ENCODE measurements at regions not wholly inside any gene's neighbourhood (a gene's known extent, or its start where the extent isn't known, plus 50 kb on each side); places are given as distances from the start of the nearest gene placed in this dataset.

DNA sequence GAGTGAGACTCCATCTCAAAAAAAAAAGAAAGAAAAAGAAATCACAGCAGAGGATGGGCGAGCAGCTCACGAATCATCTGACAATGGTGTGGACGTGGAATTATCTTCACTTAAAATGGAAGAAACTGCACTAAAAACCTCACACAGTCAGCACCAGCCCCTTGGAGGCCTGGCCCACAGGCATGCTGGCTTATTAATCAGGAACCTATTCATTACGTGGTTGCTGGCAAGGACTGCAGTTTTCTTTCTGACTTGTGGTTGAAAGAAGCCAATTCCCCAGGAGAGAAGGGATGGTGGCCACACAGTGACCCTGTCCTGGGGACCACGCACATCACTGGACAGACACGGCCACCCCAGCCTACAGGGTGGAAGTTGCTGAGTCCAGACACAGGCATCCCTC lies 401.1 kb downstream of the CTTN start:
- DNase-seq (ENCODE audit: extremely low spot score): no peak
- WGBS: 73% methylated on average over 6 of the region's 6 CpGs
- no peak overlapping the region for H3K4me3 ChIP-seq (ENCODE audit: low read depth, low read length)

DNA sequence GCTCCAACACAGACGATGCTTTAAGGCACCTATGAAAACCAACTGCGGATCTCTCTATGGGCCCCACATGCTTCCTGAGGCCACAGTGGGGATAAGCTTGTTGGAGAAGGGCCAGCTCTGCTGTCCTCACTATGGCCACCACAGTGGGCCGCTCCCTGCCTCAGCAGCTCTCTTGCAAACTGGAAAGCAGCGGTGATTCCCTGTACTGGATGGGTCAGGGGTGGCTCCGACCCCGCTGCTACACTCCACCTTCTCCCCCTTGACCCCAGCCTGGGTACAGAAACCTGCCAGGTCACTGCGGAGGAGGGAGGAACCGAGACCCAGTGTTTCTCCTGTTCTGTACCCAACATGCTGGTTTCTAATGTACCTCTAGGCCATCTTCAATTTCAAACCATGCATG lies 403.9 kb downstream of the CTTN start:
- 85% methylated on average over 8 of the region's 8 CpGs for WGBS
- Histone ChIP-seq H3K27ac (ENCODE audit: low read depth) (no peak overlapping the region), H3K36me3 (ENCODE audit: insufficient read depth) (no peaks in the 10 kb centered on the region), H3K4me3 (ENCODE audit: low read depth, low read length) (no peak overlapping the region), H3K4me1 (ENCODE audit: insufficient read depth) (no peaks in the 10 kb centered on the region)
- DNase-seq (ENCODE audit: extremely low spot score): no peak

More for the DNA sequence above, 401.1 kb downstream of the CTTN start:
- no peaks in the 10 kb centered on the region for H3K36me3 ChIP-seq (ENCODE audit: insufficient read depth)
- no peak overlapping the region for H3K27ac ChIP-seq (ENCODE audit: low read depth)
- H3K4me1 ChIP-seq (ENCODE audit: insufficient read depth): no peaks in the 10 kb centered on the region

DNA sequence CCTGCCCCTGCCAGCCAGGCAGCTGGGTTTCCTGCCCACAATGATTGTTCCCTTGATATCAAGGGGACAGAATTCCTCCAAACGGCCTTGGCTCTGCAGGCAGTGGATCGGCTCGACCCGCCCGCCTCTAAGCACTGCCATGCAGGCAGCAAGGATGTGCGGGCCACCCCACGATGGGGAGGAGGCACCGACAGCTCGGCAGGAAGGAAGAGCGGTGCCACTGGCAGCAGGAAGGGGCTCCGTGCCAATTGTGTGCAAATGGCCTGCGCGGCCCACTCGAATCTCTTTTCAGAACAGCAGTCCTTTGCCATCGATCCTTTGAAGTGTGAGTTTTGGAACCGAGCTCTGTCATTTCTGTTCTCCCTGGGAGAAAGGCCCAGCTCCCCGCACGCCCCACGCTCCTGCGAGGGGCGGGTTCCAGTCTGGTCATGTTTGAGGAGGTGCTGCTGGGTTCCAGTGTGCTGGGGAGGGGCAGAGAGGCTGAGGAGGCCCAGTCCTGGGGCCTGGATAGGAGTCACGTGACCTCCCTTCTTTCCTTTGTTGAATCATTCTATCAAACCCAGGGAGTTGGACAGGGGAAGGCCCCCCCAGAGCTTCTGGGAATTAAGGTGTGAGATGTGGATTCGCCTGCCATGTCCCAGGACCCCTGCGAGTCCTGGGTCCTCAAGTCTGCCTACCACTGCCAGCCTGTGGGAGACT lies 406.0 kb downstream of the CTTN start:
- 81% methylated on average over 24 of the region's 24 CpGs for WGBS
- DNase-seq (ENCODE audit: extremely low spot score): no peak

DNA sequence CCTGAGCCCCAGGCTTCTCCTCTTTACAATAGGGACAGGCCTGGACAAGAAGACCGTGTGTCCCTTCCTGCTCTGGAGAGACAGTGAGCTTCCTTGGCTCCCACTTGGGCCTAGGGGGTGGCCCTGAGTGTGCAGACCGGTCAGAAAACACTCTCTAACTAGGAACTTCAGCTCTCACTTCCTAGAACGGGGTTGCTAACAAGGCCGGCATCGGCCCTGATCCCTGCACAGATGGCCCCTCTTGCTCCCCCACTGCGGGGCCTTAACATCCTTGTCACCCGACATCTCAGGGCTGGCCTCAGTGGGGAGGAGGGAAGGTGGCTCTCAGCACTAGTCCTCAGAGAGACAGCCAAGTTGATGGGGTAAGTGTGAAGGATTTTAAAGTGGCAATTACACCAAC lies 406.9 kb downstream of the CTTN start:
- 62% methylated on average over 7 of the region's 7 CpGs for WGBS
- DNase-seq (ENCODE audit: extremely low spot score): no peak
- Histone ChIP-seq H3K36me3 (ENCODE audit: insufficient read depth) (no peaks in the 10 kb centered on the region), H3K27ac (ENCODE audit: low read depth) (no peak overlapping the region), H3K4me1 (ENCODE audit: insufficient read depth) (no peaks in the 10 kb centered on the region), H3K4me3 (ENCODE audit: low read depth, low read length) (no peak overlapping the region)

More for the DNA sequence above, 406.0 kb downstream of the CTTN start:
- H3K27ac ChIP-seq (ENCODE audit: low read depth): no peak overlapping the region
- no peaks in the 10 kb centered on the region for H3K4me1 ChIP-seq (ENCODE audit: insufficient read depth)
- H3K4me3 ChIP-seq (ENCODE audit: low read depth, low read length): no peak overlapping the region
- no peaks in the 10 kb centered on the region for H3K36me3 ChIP-seq (ENCODE audit: insufficient read depth)

DNA sequence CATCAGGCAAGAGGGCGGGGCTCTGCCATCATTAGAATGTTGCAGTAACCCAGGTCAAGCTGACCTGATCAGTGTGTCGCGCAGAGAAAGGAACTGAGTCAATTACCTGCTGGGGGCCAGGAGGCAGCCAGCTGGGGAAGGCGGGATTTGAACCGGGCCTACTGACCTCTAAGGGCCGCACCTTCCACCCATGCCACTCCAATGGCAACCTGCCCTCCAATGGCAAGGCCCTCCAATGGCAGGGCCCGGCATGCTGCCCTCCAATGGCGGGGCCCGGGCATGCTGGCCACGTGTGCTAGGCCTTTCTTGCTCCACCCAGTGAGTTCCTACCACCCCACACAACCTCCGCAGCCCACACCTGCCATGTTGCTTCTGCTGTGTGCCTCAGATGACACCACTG lies 407.6 kb downstream of the CTTN start:
- WGBS: 95% methylated on average over 11 of the region's 11 CpGs
- DNase-seq (ENCODE audit: extremely low spot score): no peak
- H3K27ac ChIP-seq (ENCODE audit: low read depth): no peak overlapping the region
- no peaks in the 10 kb centered on the region for H3K4me1 ChIP-seq (ENCODE audit: insufficient read depth)
- H3K36me3 ChIP-seq (ENCODE audit: insufficient read depth): no peaks in the 10 kb centered on the region
- no peak overlapping the region for H3K4me3 ChIP-seq (ENCODE audit: low read depth, low read length)

DNA sequence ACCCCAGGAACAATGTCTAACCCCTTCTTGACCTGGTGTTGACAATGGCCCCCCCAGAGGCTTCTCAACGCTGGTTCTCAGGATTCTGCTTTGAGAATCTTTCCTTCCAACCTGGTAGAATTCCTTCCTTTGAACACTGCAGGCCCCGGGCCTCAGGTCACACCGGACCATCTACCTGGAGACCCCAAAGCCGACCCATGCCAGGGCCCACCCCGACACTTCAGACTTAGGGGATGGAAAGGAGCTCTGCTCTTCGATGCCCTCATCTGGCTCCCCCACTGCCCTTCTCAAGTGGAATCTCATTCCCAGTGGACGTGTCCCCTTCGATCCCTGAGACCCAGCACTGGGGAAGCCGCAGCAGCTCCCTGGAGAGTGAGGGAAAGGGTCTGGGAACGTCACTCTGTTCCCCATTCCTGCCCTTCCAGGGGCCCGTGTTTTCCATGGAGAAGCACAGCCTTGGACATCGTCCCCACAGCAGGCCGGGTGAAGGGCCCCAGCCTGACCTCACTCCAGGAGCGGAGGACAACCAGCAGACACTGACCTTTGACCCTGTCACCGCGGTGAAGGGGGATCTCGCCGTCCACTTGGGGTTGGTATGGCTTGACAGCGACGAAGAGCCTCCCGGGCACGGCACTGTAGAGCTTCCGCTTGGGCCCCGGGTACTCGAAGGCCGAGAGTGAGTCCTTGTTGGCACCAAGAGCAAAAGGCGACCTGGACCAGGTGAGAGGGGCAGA lies 408.3 kb downstream of the CTTN start:
- H3K27ac ChIP-seq (ENCODE audit: low read depth): no peak overlapping the region
- DNase-seq (ENCODE audit: extremely low spot score): no peak
- H3K4me3 ChIP-seq (ENCODE audit: low read depth, low read length): no peak overlapping the region
- 91% methylated on average over 27 of the region's 27 CpGs for WGBS
- no peaks in the 10 kb centered on the region for H3K36me3 ChIP-seq (ENCODE audit: insufficient read depth)
- H3K4me1 ChIP-seq (ENCODE audit: insufficient read depth): no peaks in the 10 kb centered on the region

DNA sequence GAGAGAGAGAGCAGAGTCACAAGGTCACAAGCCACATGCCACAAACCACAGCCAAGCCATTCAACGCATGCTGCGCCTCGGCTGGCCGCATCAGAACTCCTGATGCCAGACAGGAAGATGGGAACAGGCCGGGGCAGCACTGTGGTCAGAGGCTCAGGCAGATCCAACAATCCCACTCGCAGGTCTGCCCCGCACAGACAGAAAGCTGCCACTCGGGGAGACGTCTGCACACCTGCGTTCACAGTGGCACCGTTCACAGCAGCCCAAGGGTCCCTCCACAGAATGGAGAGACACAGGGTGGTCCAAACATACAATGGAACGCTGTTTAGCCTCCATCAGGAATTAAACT lies 408.8 kb downstream of the CTTN start:
- WGBS: 90% methylated on average over 12 of the region's 12 CpGs
- Histone ChIP-seq H3K27ac (ENCODE audit: low read depth) (no peak overlapping the region), H3K4me1 (ENCODE audit: insufficient read depth) (no peaks in the 10 kb centered on the region), H3K36me3 (ENCODE audit: insufficient read depth) (no peaks in the 10 kb centered on the region), H3K4me3 (ENCODE audit: low read depth, low read length) (no peak overlapping the region)
- DNase-seq (ENCODE audit: extremely low spot score): no peak

DNA sequence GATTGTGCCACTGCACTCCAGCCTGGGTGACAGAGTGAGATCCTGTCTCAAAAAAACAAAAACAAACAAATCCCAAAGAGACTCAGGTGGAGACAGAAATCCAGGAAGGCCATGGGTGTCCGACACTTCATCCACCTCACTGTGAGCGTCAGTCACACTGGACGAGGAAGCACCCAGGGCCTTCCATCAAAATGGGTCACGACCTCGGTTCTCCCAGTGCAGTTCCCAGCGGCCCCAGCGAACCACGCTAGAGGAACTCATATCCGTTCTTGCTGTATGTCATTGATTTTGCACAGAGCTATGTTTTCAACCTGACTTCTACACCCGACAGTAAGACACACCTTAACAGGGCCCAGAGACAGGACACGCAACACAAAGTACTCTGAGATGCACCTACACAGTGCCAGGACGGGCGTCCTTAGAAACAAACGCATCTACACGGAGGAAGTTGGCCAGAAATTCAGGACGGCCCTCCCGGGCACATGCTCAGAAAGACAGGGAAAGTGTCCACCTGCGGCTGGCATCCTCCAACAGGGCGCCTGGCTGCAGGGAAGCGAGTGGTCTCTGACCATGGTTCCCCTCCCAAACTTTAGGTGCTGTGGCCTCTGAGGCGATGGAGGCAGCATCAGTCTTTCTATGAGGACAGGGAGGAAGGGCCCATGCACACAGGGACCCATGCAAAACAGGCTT lies 410.5 kb downstream of the CTTN start:
- Histone ChIP-seq H3K4me3 (ENCODE audit: low read depth, low read length) (no peak overlapping the region), H3K36me3 (ENCODE audit: insufficient read depth) (no peaks in the 10 kb centered on the region), H3K27ac (ENCODE audit: low read depth) (no peak overlapping the region), H3K4me1 (ENCODE audit: insufficient read depth) (no peaks in the 10 kb centered on the region)
- no peak for DNase-seq (ENCODE audit: extremely low spot score)
- WGBS: 89% methylated on average over 21 of the region's 21 CpGs

DNA sequence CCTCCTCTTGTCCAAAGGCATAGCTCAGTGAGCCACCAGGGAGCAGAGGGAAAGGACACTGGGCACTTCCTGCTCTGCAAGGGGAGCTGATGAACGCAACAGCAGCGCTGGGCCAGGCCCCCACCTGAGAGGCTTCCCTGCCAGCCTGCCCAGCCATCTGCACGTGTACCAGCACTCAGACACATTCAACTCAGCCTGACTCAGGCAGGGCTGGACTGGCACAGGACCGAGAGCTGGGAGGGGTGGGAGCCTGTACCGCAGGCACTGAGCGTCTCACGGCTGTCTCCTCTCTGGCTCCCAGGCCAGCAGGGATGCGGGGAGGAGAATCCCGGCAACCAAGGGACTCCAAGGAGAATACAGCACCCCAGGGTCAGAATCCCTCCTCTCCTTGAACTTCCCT lies 411.8 kb downstream of the CTTN start:
- H3K4me1 ChIP-seq (ENCODE audit: insufficient read depth): no peaks in the 10 kb centered on the region
- WGBS: 80% methylated on average over 9 of the region's 9 CpGs
- no peak overlapping the region for H3K4me3 ChIP-seq (ENCODE audit: low read depth, low read length)
- DNase-seq (ENCODE audit: extremely low spot score): no peak
- no peaks in the 10 kb centered on the region for H3K36me3 ChIP-seq (ENCODE audit: insufficient read depth)
- H3K27ac ChIP-seq (ENCODE audit: low read depth): no peak overlapping the region

DNA sequence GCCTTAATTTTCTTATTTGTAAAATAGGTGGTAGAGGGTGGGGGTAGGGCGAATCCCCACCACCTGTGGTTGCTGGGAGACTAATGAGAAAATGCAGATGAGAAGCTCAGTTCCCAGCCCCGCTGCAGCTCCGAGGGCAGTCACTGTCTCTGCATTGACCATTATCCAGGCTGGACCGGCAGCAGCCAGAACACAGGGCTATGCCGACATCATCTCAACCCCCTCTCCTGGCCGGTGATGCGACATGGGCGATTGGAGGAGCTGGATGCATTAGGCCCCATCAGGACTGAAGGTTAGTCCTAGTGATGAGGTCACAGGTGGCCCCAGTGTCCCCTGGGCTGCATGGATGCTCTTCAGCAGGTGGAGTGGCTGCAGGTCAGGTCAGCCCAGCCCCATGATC lies 412.4 kb downstream of the CTTN start:
- no peak overlapping the region for H3K27ac ChIP-seq (ENCODE audit: low read depth)
- no peaks in the 10 kb centered on the region for H3K4me1 ChIP-seq (ENCODE audit: insufficient read depth)
- no peaks in the 10 kb centered on the region for H3K36me3 ChIP-seq (ENCODE audit: insufficient read depth)
- WGBS: 90% methylated on average over 8 of the region's 8 CpGs
- DNase-seq (ENCODE audit: extremely low spot score): no peak
- no peak overlapping the region for H3K4me3 ChIP-seq (ENCODE audit: low read depth, low read length)

DNA sequence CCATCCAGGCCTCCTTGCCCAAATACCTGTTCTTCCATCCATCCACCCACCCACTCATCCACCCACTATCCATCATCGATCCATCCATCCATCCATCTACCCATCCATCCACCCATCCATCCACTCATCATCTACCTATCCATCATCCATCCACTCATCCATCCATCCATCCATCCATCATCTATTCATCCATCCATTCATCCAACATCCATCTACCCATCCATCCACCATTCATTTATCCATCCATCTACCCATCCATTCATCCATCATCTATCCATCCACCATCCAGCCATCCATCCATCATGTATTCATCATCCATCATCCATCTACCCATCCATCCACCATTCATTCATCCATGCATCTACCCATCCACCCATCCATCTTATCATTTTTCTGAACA lies 413.2 kb downstream of the CTTN start:
- Histone ChIP-seq H3K36me3 (ENCODE audit: insufficient read depth) (no peaks in the 10 kb centered on the region), H3K4me3 (ENCODE audit: low read depth, low read length) (no peak overlapping the region), H3K27ac (ENCODE audit: low read depth) (no peak overlapping the region), H3K4me1 (ENCODE audit: insufficient read depth) (no peaks in the 10 kb centered on the region)
- DNase-seq (ENCODE audit: extremely low spot score): no peak
- WGBS: 100% methylated on average over 1 of the region's 1 CpG

DNA sequence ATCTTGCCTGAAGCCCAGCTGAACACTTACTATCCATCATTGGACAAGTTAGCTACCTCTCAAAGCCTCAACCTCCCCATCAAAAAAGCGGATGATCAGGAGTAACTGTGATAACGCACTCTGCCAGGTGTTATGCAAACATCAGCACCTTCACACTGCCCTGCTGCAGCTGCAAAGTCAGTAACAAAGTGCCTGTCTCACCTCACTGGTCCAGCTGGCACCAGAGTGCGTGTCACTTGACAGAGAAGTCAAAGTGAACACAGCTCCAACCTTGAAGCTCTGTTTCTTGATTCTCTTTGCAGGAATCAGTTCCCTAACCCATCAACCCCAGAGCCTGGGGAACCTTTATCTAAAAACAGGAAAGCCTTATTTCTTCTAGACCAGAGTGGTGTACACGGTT lies 413.6 kb downstream of the CTTN start:
- WGBS: 88% methylated on average over 4 of the region's 4 CpGs
- no peak overlapping the region for H3K27ac ChIP-seq (ENCODE audit: low read depth)

DNA sequence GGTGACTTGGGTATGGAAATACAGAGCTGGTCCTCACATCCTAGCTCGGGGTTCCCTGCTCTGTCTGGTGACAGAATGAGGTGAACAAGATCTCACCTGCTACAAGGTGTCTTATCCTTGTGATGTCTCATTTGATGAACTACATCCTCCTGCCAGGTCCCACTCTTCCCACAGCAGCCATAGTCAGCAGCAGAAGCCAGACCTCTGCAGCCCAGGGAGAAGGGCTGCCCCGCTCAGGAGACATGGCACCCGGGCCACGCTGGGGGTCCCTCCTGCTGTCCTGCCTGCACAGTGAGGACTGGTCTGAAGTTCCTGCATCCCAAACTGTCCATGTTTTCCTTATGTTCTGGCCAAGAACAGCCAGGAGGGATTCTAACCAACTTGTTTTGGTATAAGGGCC lies 414.1 kb downstream of the CTTN start:
- no peak for DNase-seq (ENCODE audit: extremely low spot score)
- no peak overlapping the region for H3K27ac ChIP-seq (ENCODE audit: low read depth)
- no peaks in the 10 kb centered on the region for H3K36me3 ChIP-seq (ENCODE audit: insufficient read depth)
- H3K4me1 ChIP-seq (ENCODE audit: insufficient read depth): no peaks in the 10 kb centered on the region
- H3K4me3 ChIP-seq (ENCODE audit: low read depth, low read length): no peak overlapping the region
- 92% methylated on average over 4 of the region's 4 CpGs for WGBS

More for the DNA sequence above, 413.6 kb downstream of the CTTN start:
- Histone ChIP-seq H3K4me1 (ENCODE audit: insufficient read depth) (no peaks in the 10 kb centered on the region), H3K36me3 (ENCODE audit: insufficient read depth) (no peaks in the 10 kb centered on the region), H3K4me3 (ENCODE audit: low read depth, low read length) (no peak overlapping the region)
- DNase-seq (ENCODE audit: extremely low spot score): no peak

DNA sequence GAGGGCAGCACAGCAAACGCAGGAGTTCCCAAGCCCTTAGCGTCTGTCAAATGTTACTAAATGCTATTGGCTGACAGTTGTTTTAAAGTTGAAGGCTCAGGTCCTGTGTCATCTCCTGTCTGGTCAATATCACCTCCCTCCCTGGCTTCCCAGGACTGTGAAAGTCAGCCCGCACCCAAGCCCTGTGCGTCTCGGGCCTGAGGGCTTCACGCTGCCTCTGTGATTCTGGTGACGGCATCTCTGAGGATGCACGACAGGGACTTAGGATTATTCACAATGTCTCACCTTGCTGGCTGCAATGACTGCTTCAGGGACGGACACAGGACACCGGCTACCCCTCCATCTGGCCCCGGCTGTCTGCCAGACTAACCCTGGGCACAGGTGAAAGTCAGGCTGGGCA lies 415.3 kb downstream of the CTTN start:
- H3K36me3 ChIP-seq (ENCODE audit: insufficient read depth): no peaks in the 10 kb centered on the region
- 82% methylated on average over 11 of the region's 11 CpGs for WGBS
- H3K4me1 ChIP-seq (ENCODE audit: insufficient read depth): no peaks in the 10 kb centered on the region
- no peak overlapping the region for H3K27ac ChIP-seq (ENCODE audit: low read depth)
- no peak overlapping the region for H3K4me3 ChIP-seq (ENCODE audit: low read depth, low read length)
- no peak for DNase-seq (ENCODE audit: extremely low spot score)
